WTC11 (cell line): ENCODE measurements at regions not wholly inside any gene's neighbourhood (a gene's known extent, or its start where the extent isn't known, plus 50 kb on each side); places are given as distances from the start of the nearest gene placed in this dataset.

ENCODE experiments used
- ATAC-seq: fragments of 200-7000 bp; cut with Tn5 transposase; 2 replicates; pipeline ENCODE4 v1.10.0; 2021; ENCODE audit warnings: mild to moderate bottlenecking, moderate library complexity
- CTCF ChIA-PET: fragments of 300-600 bp; sonication (Branson Sonifier 250); formaldehyde crosslinking; loops from one replicate; lab custom pipeline; 2021; ENCODE audit warnings: antibody characterized with exemption; lab: Charles Lee
- POLR2A ChIA-PET: fragments of 350-600 bp; sonication (Branson Sonifier 250); formaldehyde crosslinking; loops from one replicate; lab custom pipeline; 2021; ENCODE audit warnings: antibody characterized with exemption; lab: Charles Lee
- DNase-seq: peaks from one replicate; pipeline ENCODE4 v3.0.0; 2021; ENCODE audit warnings: low spot score
- H3K27ac Mint-ChIP-seq: 2 replicates; pipeline ENCODE4 v1.8.0; 2021; ENCODE audit warnings: mixed read lengths
- H3K27me3 Mint-ChIP-seq: 2 replicates; pipeline ENCODE4 v1.8.0; 2021; ENCODE audit warnings: low read depth, mild to moderate bottlenecking, moderate library complexity, mixed read lengths
- H3K36me3 Mint-ChIP-seq: 2 replicates; pipeline ENCODE4 v1.8.0; 2021; ENCODE audit warnings: mixed read lengths
- H3K4me1 Mint-ChIP-seq: 2 replicates; pipeline ENCODE4 v1.8.0; 2022; ENCODE audit warnings: mixed read lengths
- H3K4me3 Mint-ChIP-seq: 2 replicates; pipeline ENCODE4 v1.8.0; 2021; ENCODE audit warnings: mild to moderate bottlenecking, moderate library complexity, mixed read lengths
- H3K9me3 Mint-ChIP-seq: 2 replicates; pipeline ENCODE4 v1.8.0; 2021; ENCODE audit warnings: mixed read lengths
- AFF4 ChIP-seq: sonication (generic); formaldehyde crosslinking; IDR thresholded peaks from 2 replicates; pipeline ENCODE4 v1.8.1; 2023; ENCODE audit warnings: mild to moderate bottlenecking, missing genetic modification reagents, borderline replicate concordance
- CBFB ChIP-seq: sonication (generic); formaldehyde crosslinking; IDR thresholded peaks from 2 replicates; pipeline ENCODE4 v1.8.1; 2022; ENCODE audit warnings: mild to moderate bottlenecking, low read depth, missing genetic modification reagents
- FOXK1 ChIP-seq: sonication (generic); formaldehyde crosslinking; IDR thresholded peaks from 2 replicates; pipeline ENCODE4 v1.8.0; 2022; ENCODE audit warnings: mild to moderate bottlenecking, moderate library complexity, missing genetic modification reagents
- GABPB1 ChIP-seq: sonication (generic); formaldehyde crosslinking; IDR thresholded peaks from 2 replicates; pipeline ENCODE4 v1.8.1; 2023; ENCODE audit warnings: mild to moderate bottlenecking, missing genetic modification reagents
- HMGA2 ChIP-seq: fragments of 250-450 bp; sonication (Bioruptor Pico); IDR thresholded peaks from 2 replicates; pipeline ENCODE4 v1.4.0; 2021; ENCODE audit warnings: mild to moderate bottlenecking, moderate library complexity
- NR1H2 ChIP-seq: sonication (generic); formaldehyde crosslinking; IDR thresholded peaks from 2 replicates; pipeline ENCODE4 v1.9.0; 2021; ENCODE audit warnings: mild to moderate bottlenecking, moderate library complexity, missing genetic modification reagents
- PRRX2 ChIP-seq: fragments of 250-450 bp; sonication (Bioruptor Pico); IDR thresholded peaks from 2 replicates; pipeline ENCODE4 v1.8.0; 2021; ENCODE audit warnings: mild to moderate bottlenecking
- SMAD3 ChIP-seq: sonication (generic); formaldehyde crosslinking; IDR thresholded peaks from 2 replicates; pipeline ENCODE4 v1.8.0; 2022; ENCODE audit warnings: missing genetic modification reagents, mild to moderate bottlenecking, borderline replicate concordance
- STAT6 ChIP-seq: sonication (generic); formaldehyde crosslinking; conservative IDR thresholded peaks from 2 replicates; pipeline ENCODE4 v1.8.1; 2023; ENCODE audit warnings: mild to moderate bottlenecking, low read depth, missing genetic modification reagents, moderate library complexity
- TEAD1 ChIP-seq: sonication (generic); formaldehyde crosslinking; IDR thresholded peaks from 2 replicates; pipeline ENCODE4 v1.8.0; 2022; ENCODE audit warnings: mild to moderate bottlenecking, missing genetic modification reagents
- ZNF121 ChIP-seq: sonication (generic); formaldehyde crosslinking; IDR thresholded peaks from 2 replicates; pipeline ENCODE4 v1.8.0; 2023; ENCODE audit warnings: missing genetic modification reagents
- ZNF317 ChIP-seq: sonication (generic); formaldehyde crosslinking; IDR thresholded peaks from 2 replicates; pipeline ENCODE4 v1.8.1; 2023; ENCODE audit warnings: low read depth, mild to moderate bottlenecking, moderate library complexity, missing genetic modification reagents, borderline replicate concordance
- ZNF416 ChIP-seq: fragments of 250-450 bp; sonication (Bioruptor Pico); IDR thresholded peaks from 2 replicates; pipeline ENCODE4 v1.9.0; 2021; ENCODE audit warnings: mild to moderate bottlenecking, inconsistent platforms
- ZNF532 ChIP-seq: fragments of 250-450 bp; sonication (Bioruptor Pico); IDR thresholded peaks from 2 replicates; pipeline ENCODE4 v1.9.0; 2021; ENCODE audit warnings: mild to moderate bottlenecking, borderline replicate concordance
- ZNF671 ChIP-seq: fragments of 250-450 bp; sonication (Bioruptor Pico); IDR thresholded peaks from 2 replicates; pipeline ENCODE4 v1.8.0; 2021; ENCODE audit warnings: mild to moderate bottlenecking
- ZSCAN18 ChIP-seq: fragments of 250-450 bp; sonication (Bioruptor Pico); IDR thresholded peaks from 2 replicates; pipeline ENCODE4 v2.1.2; 2022; ENCODE audit warnings: mild to moderate bottlenecking, moderate library complexity

GRCh38 chr7:51647931-51648351, 331.3 kb upstream of the COBL start:
- no peak overlapping the region for H3K27ac Mint-ChIP-seq
- ATAC-seq, result no peak; the same call in 1 of the 2 replicates
- H3K36me3 Mint-ChIP-seq, result no peaks in the 10 kb centered on the region
- ChIA-PET CTCF (no interaction called here), POLR2A (no interaction called here)
- H3K4me1 Mint-ChIP-seq, result peaks cover 4% of the 10 kb centered on the region; the same call in 1 of the 2 replicates
- H3K9me3 Mint-ChIP-seq, result no peaks in the 10 kb centered on the region; the same call in 1 of the 2 replicates
- H3K4me3 Mint-ChIP-seq, result no peak overlapping the region
- no peak for DNase-seq
- no peak for TF ChIP-seq PRRX2 (CRISPR knock-in tag)
- TF ChIP-seq FOXK1 (CRISPR knock-in tag), result no peak
- no peak for TF ChIP-seq ZNF121
- no peak for TF ChIP-seq ZNF671 (CRISPR knock-in tag)
- H3K27me3 Mint-ChIP-seq, result no peaks in the 10 kb centered on the region

- ChIA-PET CTCF (no interaction called here), POLR2A (no interaction called here)
- Mint-ChIP-seq H3K27ac (no peak overlapping the region), H3K4me1 (peaks cover 4% of the 10 kb centered on the region; the same call in 1 of the 2 replicates), H3K9me3 (no peaks in the 10 kb centered on the region; the same call in 1 of the 2 replicates), H3K36me3 (no peaks in the 10 kb centered on the region), H3K4me3 (no peak overlapping the region), H3K27me3 (no peaks in the 10 kb centered on the region)
- no peak for ATAC-seq
- DNase-seq, result no peak
- TF ChIP-seq ZNF416 (CRISPR knock-in tag), result no peak
- no peak for TF ChIP-seq HMGA2
These were observed 330.9 kb upstream of the COBL start for GRCh38 chr7:51647486-51647885.

- no peaks in the 10 kb centered on the region; the same call in 1 of the 2 replicates for H3K27me3 Mint-ChIP-seq
- POLR2A ChIA-PET, result no interaction called here
- H3K27ac Mint-ChIP-seq, result no peak overlapping the region
- CTCF ChIA-PET, result no interaction called here
- TF ChIP-seq FOXK1 (CRISPR knock-in tag) (no peak), ZNF317 (CRISPR knock-in tag) (peak; percentile 79)
- no peak overlapping the region for H3K4me3 Mint-ChIP-seq
- no peaks in the 10 kb centered on the region for H3K36me3 Mint-ChIP-seq
- DNase-seq (no peak), ATAC-seq (no peak)
- H3K4me1 Mint-ChIP-seq, result peaks cover 4% of the 10 kb centered on the region; the same call in 1 of the 2 replicates
- no peaks in the 10 kb centered on the region; the same call in 1 of the 2 replicates for H3K9me3 Mint-ChIP-seq
These were observed 329.2 kb upstream of the COBL start for GRCh38 chr7:51645702-51646298.

- CTCF ChIA-PET, result no interaction called here
- ATAC-seq (peak; percentile 60), DNase-seq (no peak)
- H3K4me3 Mint-ChIP-seq, result no peak overlapping the region
- no peaks in the 10 kb centered on the region; the same call in 1 of the 2 replicates for H3K27me3 Mint-ChIP-seq
- H3K36me3 Mint-ChIP-seq, result no peaks in the 10 kb centered on the region
- peaks cover 4% of the 10 kb centered on the region; the same call in 1 of the 2 replicates for H3K4me1 Mint-ChIP-seq
- POLR2A ChIA-PET, result no interaction called here
- H3K9me3 Mint-ChIP-seq, result no peaks in the 10 kb centered on the region
- H3K27ac Mint-ChIP-seq, result no peak overlapping the region
- no peak for TF ChIP-seq ZNF532
- no peak for TF ChIP-seq STAT6
- TF ChIP-seq AFF4 (CRISPR knock-in tag), result no peak
- no peak for TF ChIP-seq GABPB1 (CRISPR knock-in tag)
- TF ChIP-seq TEAD1, result no peak
- TF ChIP-seq NR1H2 (CRISPR knock-in tag), result no peak
- TF ChIP-seq ZSCAN18 (CRISPR knock-in tag), result no peak
- TF ChIP-seq CBFB (CRISPR knock-in tag), result no peak
- TF ChIP-seq SMAD3 (CRISPR knock-in tag), result no peak
These were observed 328.6 kb upstream of the COBL start for GRCh38 chr7:51645255-51645654.
